ENCODE measurements at regions not wholly inside any gene's neighbourhood (a gene's known extent, or its start where the extent isn't known, plus 50 kb on each side); places are given as distances from the start of the nearest gene placed in this dataset.

- TF ChIP-seq CTCF (IDR thresholded peaks at IDR 0.05) (no peak), POLR2A (IDR thresholded peaks at IDR 0.05) (no peak)
These were observed 251.2 kb upstream of the RAB6C start for GRCh38 chr2:129728035-129728972.

All from lower leg skin (tissue), 3 donors.